ENCODE measurements at regions not wholly inside any gene's neighbourhood (a gene's known extent, or its start where the extent isn't known, plus 50 kb on each side); places are given as distances from the start of the nearest gene placed in this dataset.

DNA sequence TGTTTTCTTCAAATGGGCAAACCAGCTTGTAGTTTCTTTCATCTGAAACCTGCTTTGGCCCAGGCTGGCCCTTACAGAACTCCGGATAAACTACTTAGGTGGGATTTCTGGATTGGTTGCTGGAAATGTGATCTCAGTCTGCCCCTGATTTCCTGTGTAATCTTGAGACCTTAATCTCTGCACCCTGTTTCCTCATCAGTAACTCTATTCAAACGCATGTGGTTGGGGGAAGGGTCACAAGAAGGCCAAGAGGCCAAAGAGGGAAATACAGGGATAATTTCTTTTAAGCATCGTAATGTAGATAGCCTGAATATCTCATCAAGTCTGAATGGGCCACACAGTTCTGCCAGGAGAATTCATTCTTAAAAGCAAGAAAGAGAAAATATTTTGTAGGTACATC, 483.6 kb downstream of the LTN1 start:
- 38 to 60% (median 49%) methylated on average over 3 of the region's 3 CpGs for WGBS, 5 donors
- Histone ChIP-seq H3K27me3 (no peaks in the 10 kb centered on the region), H3K4me3 (no peak overlapping the region), H3K4me1 (no peaks in the 10 kb centered on the region), H3K36me3 (no peaks in the 10 kb centered on the region), H3K9me3 (peaks cover 0 to 21% (median 14%) of the 10 kb centered on the region in 4 donors), H3K27ac (no peak overlapping the region)
- TF ChIP-seq POLR2AphosphoS5 (IDR thresholded peaks at IDR 0.05) (no peak), EP300 (IDR thresholded peaks at IDR 0.05) (no peak), POLR2A (IDR thresholded peaks at IDR 0.05) (no peak)
- TF ChIP-seq, protein P1, sequence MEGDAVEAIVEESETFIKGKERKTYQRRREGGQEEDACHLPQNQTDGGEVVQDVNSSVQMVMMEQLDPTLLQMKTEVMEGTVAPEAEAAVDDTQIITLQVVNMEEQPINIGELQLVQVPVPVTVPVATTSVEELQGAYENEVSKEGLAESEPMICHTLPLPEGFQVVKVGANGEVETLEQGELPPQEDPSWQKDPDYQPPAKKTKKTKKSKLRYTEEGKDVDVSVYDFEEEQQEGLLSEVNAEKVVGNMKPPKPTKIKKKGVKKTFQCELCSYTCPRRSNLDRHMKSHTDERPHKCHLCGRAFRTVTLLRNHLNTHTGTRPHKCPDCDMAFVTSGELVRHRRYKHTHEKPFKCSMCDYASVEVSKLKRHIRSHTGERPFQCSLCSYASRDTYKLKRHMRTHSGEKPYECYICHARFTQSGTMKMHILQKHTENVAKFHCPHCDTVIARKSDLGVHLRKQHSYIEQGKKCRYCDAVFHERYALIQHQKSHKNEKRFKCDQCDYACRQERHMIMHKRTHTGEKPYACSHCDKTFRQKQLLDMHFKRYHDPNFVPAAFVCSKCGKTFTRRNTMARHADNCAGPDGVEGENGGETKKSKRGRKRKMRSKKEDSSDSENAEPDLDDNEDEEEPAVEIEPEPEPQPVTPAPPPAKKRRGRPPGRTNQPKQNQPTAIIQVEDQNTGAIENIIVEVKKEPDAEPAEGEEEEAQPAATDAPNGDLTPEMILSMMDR (IDR thresholded peaks at IDR 0.05) = no peak
- intact Hi-C loops (cut with DNase I; ENCODE audit: low total_unique reads) = no loop called here
- no peak for DNase-seq

DNA sequence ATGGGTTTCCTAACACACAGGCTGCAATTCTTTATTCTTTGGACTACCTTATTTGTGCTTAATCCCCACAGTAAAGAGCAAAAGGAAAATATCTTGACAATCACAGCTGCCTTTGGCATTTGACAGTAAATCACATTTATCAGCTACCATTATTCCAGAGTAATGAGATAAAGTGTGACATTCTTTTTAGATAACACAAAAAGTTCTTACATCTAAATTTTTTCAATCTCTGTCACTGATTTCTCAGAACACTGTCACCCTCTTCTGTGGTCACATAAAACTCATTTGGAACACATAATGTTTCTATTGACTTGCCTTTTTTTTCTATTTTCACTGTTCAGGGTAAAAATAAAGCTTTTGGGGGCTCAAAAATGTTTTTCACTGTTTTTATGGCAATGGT, 484.6 kb downstream of the LTN1 start:
- no peaks in the 10 kb centered on the region for H3K36me3 ChIP-seq
- H3K27me3 ChIP-seq = no peaks in the 10 kb centered on the region

DNA sequence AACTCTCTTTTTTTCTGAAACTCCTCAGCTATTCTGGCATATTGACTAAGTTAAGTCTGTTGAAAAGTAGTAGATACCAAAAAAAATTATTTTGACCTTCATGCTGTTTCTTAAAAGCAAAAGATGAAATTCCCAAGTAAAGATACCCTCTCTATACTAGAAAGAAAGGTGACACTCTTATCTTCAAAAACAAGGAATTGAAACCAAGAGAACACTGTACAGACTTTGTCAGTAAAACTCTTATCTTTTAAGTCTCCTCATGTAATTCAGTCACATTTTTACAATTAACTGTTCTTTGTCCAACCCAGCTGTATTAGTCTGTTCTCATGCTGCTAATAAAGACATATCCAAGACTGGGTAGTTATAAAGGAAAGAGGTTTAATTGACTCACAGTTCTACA, 496.2 kb downstream of the LTN1 start:
- intact Hi-C loops (cut with DNase I; ENCODE audit: low total_unique reads) = no loop called here
- H3K27ac ChIP-seq = no peak overlapping the region
- TF ChIP-seq EP300 (IDR thresholded peaks at IDR 0.05) = no peak
- TF ChIP-seq POLR2A (IDR thresholded peaks at IDR 0.05) = no peak
- no peak for TF ChIP-seq POLR2AphosphoS5 (IDR thresholded peaks at IDR 0.05)
- TF ChIP-seq, protein P1 (IDR thresholded peaks at IDR 0.05) = no peak
- H3K4me3 ChIP-seq = no peak overlapping the region
- no peaks in the 10 kb centered on the region for H3K27me3 ChIP-seq
- no peaks in the 10 kb centered on the region for H3K4me1 ChIP-seq
- no peaks in the 10 kb centered on the region for H3K36me3 ChIP-seq
- H3K9me3 ChIP-seq = no peaks in the 10 kb centered on the region
- DNase-seq = no peak

More for the DNA sequence above, 484.6 kb downstream of the LTN1 start:
- TF ChIP-seq, protein P1 (IDR thresholded peaks at IDR 0.05) = no peak
- TF ChIP-seq EP300 (IDR thresholded peaks at IDR 0.05) (no peak), POLR2AphosphoS5 (IDR thresholded peaks at IDR 0.05) (no peak), POLR2A (IDR thresholded peaks at IDR 0.05) (no peak)
- intact Hi-C loops (cut with DNase I; ENCODE audit: low total_unique reads) = no loop called here
- no peak for DNase-seq
- Histone ChIP-seq H3K4me1 (no peaks in the 10 kb centered on the region), H3K4me3 (no peak overlapping the region), H3K27ac (no peak overlapping the region), H3K9me3 (peaks cover 0 to 21% (median 14%) of the 10 kb centered on the region in 4 donors)

- H3K27me3 ChIP-seq = no peaks in the 10 kb centered on the region
- H3K4me3 ChIP-seq = no peak overlapping the region
- intact Hi-C loops (cut with DNase I; ENCODE audit: low total_unique reads) = no loop called here
- H3K4me1 ChIP-seq = no peaks in the 10 kb centered on the region
- no peak for DNase-seq
- 53 to 72% (median 60%) methylated on average over 4 of the region's 4 CpGs for WGBS, 5 donors
- H3K9me3 ChIP-seq = no peaks in the 10 kb centered on the region
- TF ChIP-seq, protein P1 (IDR thresholded peaks at IDR 0.05) = no peak
- TF ChIP-seq EP300 (IDR thresholded peaks at IDR 0.05) (no peak), POLR2A (IDR thresholded peaks at IDR 0.05) (no peak), POLR2AphosphoS5 (IDR thresholded peaks at IDR 0.05) (no peak)
- no peaks in the 10 kb centered on the region for H3K36me3 ChIP-seq
- H3K27ac ChIP-seq = no peak overlapping the region
Observed at GRCh38 chr21:28492127-28492526, 500.6 kb downstream of the LTN1 start.
